ENCODE measurements at regions not wholly inside any gene's neighbourhood (a gene's known extent, or its start where the extent isn't known, plus 50 kb on each side); places are given as distances from the start of the nearest gene placed in this dataset.

- Histone ChIP-seq H3K9ac (replicated peaks; ENCODE audit: extremely low read depth, insufficient read depth, low read length) (no peak overlapping the region), H3K27ac (ENCODE audit: insufficient read depth, low read depth, low read length) (no peak overlapping the region), H3K27me3 (ENCODE audit: control insufficient read depth in 2 of 2, insufficient read depth in 2 of 2, low read length in 2 of 2) (no peaks in the 10 kb centered on the region), H3K9me1 (replicated peaks; ENCODE audit: control insufficient read depth, extremely low read depth, insufficient read depth, low read length) (no peaks in the 10 kb centered on the region), H4K20me1 (replicated peaks; ENCODE audit: control insufficient read depth, extremely low read depth, insufficient read depth, low read length) (no peaks in the 10 kb centered on the region), H2AFZ (ENCODE audit: low read depth, low read length) (no peak overlapping the region), H3K4me3 (replicated peaks in 1 of 3; ENCODE audit: insufficient read depth in 1 of 3, low read depth in 1 of 3, low read length in 3 of 3) (no peak overlapping the region), H3K9me3 (replicated peaks; ENCODE audit: control insufficient read depth, insufficient read depth, low read length) (no peaks in the 10 kb centered on the region), H3K4me2 (ENCODE audit: insufficient read depth, low read length) (no peak overlapping the region), H3K79me2 (ENCODE audit: control insufficient read depth, insufficient read depth, low read length) (no peaks in the 10 kb centered on the region), H3K4me1 (ENCODE audit: control insufficient read depth, extremely low read depth, insufficient read depth, low read length) (no peaks in the 10 kb centered on the region), H3K36me3 (ENCODE audit: control insufficient read depth in 2 of 2, extremely low read depth in 1 of 2, insufficient read depth in 2 of 2, low read length in 2 of 2) (no peaks in the 10 kb centered on the region)
- DNase-seq (ENCODE audit: low read depth, low spot score) (no peak), FAIRE-seq (no peak)
- ChIA-PET CTCF (interaction anchor here (1.0 kb wide), 1 partner anchor 29 kb away, joined by 4 read pairs; no protein-coding TSS in a partner anchor), POLR2A (no interaction called here)
- TF ChIP-seq, protein P1, sequence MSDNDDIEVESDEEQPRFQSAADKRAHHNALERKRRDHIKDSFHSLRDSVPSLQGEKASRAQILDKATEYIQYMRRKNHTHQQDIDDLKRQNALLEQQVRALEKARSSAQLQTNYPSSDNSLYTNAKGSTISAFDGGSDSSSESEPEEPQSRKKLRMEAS (IDR thresholded peaks at IDR 0.05; ENCODE audit: insufficient read depth, insufficient read length), result no peak
- TF ChIP-seq EZH2 (IDR thresholded peaks at IDR 0.05; ENCODE audit: borderline replicate concordance, low read depth, low read length, severe bottlenecking) (no peak), POLR2AphosphoS5 (IDR thresholded peaks at IDR 0.05; ENCODE audit: insufficient read depth, low read depth, low read length) (no peak), GATA2 (IDR thresholded peaks at IDR 0.05; ENCODE audit: insufficient read depth, insufficient read length, low read depth, low read length) (no peak), FOS (IDR thresholded peaks at IDR 0.05; ENCODE audit: borderline replicate concordance, insufficient read depth, low read length) (no peak), JUN (IDR thresholded peaks at IDR 0.05; ENCODE audit: borderline replicate concordance, insufficient read depth, insufficient read length, low read depth) (no peak), POLR2A (IDR thresholded peaks at IDR 0.05; ENCODE audit: low read depth, low read length) (no peak), MYC (IDR thresholded peaks at IDR 0.05; ENCODE audit: low read depth, low read length) (no peak)
- TF ChIP-seq, protein P2, sequence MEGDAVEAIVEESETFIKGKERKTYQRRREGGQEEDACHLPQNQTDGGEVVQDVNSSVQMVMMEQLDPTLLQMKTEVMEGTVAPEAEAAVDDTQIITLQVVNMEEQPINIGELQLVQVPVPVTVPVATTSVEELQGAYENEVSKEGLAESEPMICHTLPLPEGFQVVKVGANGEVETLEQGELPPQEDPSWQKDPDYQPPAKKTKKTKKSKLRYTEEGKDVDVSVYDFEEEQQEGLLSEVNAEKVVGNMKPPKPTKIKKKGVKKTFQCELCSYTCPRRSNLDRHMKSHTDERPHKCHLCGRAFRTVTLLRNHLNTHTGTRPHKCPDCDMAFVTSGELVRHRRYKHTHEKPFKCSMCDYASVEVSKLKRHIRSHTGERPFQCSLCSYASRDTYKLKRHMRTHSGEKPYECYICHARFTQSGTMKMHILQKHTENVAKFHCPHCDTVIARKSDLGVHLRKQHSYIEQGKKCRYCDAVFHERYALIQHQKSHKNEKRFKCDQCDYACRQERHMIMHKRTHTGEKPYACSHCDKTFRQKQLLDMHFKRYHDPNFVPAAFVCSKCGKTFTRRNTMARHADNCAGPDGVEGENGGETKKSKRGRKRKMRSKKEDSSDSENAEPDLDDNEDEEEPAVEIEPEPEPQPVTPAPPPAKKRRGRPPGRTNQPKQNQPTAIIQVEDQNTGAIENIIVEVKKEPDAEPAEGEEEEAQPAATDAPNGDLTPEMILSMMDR (IDR thresholded peaks at IDR 0.05; ENCODE audit: extremely low read depth in 1 of 2, insufficient read depth in 1 of 2, low read depth in 1 of 2, low read length in 2 of 2), result no peak
- no TSS peak for BruUV-seq (replicated peaks)
- intact Hi-C loops (cut with micrococcal nuclease), result no loop called here
- dilution Hi-C loops (cut with MboI; ENCODE audit: extremely low pct_ligation_motif_present, low sequenced_read_pairs), result no loop called here
Observed at GRCh38 chr11:97938789-97939188, 1082.0 kb upstream of the CNTN5 start.

Measured in endothelial cell of umbilical vein (primary cell).